Activated CD8-positive, alpha-beta T cell treated with anti-CD3 and anti-CD28 coated beads for 36 hours (primary cell): ENCODE measurements at regions not wholly inside any gene's neighbourhood (a gene's known extent, or its start where the extent isn't known, plus 50 kb on each side); places are given as distances from the start of the nearest gene placed in this dataset.

Source experiments
- ATAC-seq: fragments of 200-7000 bp; cut with Tn5 transposase; one replicate; pipeline ENCODE4 v1.10.0; 2021; ENCODE audit warnings: mild to moderate bottlenecking, moderate library complexity
- CTCF ChIA-PET: fragments of 350-600 bp; sonication (Branson Sonifier 250); formaldehyde crosslinking; loops from one replicate; lab custom pipeline; 2021; ENCODE audit warnings: antibody characterized with exemption; lab: Charles Lee
- POLR2A ChIA-PET: fragments of 350-600 bp; sonication (Branson Sonifier 250); formaldehyde crosslinking; loops from one replicate; lab custom pipeline; 2021; ENCODE audit warnings: antibody characterized with exemption; lab: Charles Lee
- DNase-seq: peaks from one replicate; pipeline ENCODE4 v3.0.0-alpha.2; 2020
- H3K27ac Mint-ChIP-seq: one replicate; pipeline ENCODE4 v1.8.0; 2021; ENCODE audit warnings: mild to moderate bottlenecking, mixed read lengths
- H3K27me3 Mint-ChIP-seq: one replicate; pipeline ENCODE4 v1.8.0; 2021; ENCODE audit warnings: mixed read lengths
- H3K36me3 Mint-ChIP-seq: one replicate; pipeline ENCODE4 v1.8.0; 2021; ENCODE audit warnings: low read depth, mixed read lengths
- H3K4me1 Mint-ChIP-seq: one replicate; pipeline ENCODE4 v1.8.0; 2021; ENCODE audit warnings: low read depth, mixed read lengths
- H3K4me3 Mint-ChIP-seq: one replicate; pipeline ENCODE4 v1.8.0; 2021; ENCODE audit warnings: mild to moderate bottlenecking, moderate library complexity, mixed read lengths
- H3K9me3 Mint-ChIP-seq: one replicate; pipeline ENCODE4 v1.8.0; 2021; ENCODE audit warnings: mixed read lengths
- CTCF ChIP-seq: fragments of 200-600 bp; IDR thresholded peaks from one replicate; pipeline ENCODE4 v1.8.0; 2022; ENCODE audit warnings: antibody characterized with exemption, mild to moderate bottlenecking
- intact Hi-C: fragments of 100-400 bp; cut with micrococcal nuclease; formaldehyde crosslinking; loops from one replicate; pipeline ENCODE4 v1.10.0; 2022

GRCh38 chr7:91408388-91409154 is 144.3 kb downstream of the FZD1 start:
- Mint-ChIP-seq H3K27ac (no peak overlapping the region), H3K27me3 (peaks cover 2% of the 10 kb centered on the region), H3K4me1 (no peaks in the 10 kb centered on the region), H3K9me3 (peaks cover 1% of the 10 kb centered on the region), H3K4me3 (no peak overlapping the region), H3K36me3 (no peaks in the 10 kb centered on the region)
- POLR2A ChIA-PET: interaction anchor here (0.5 kb wide), 1 partner anchor 536 kb away, joined by 4 read pairs; no protein-coding TSS in a partner anchor
- intact Hi-C loops: no loop called here
- CTCF ChIA-PET: no interaction called here
- TF ChIP-seq CTCF: no peak
- DNase-seq (no peak), ATAC-seq (no peak)

- Mint-ChIP-seq H3K4me1 (no peaks in the 10 kb centered on the region), H3K36me3 (no peaks in the 10 kb centered on the region), H3K27ac (no peak overlapping the region), H3K4me3 (no peak overlapping the region), H3K27me3 (no peaks in the 10 kb centered on the region), H3K9me3 (no peaks in the 10 kb centered on the region)
- ChIA-PET CTCF (no interaction called here), POLR2A (no interaction called here)
- no peak for DNase-seq
- no peak for TF ChIP-seq CTCF
- intact Hi-C loops: no loop called here
- ATAC-seq: no peak
These were observed 146.8 kb downstream of the FZD1 start for GRCh38 chr7:91411060-91411459.

GRCh38 chr7:91412298-91412697 is 148.1 kb downstream of the FZD1 start:
- POLR2A ChIA-PET: no interaction called here
- ATAC-seq (no peak), DNase-seq (no peak)
- no peaks in the 10 kb centered on the region for H3K27me3 Mint-ChIP-seq
- no peaks in the 10 kb centered on the region for H3K9me3 Mint-ChIP-seq
- H3K36me3 Mint-ChIP-seq: no peaks in the 10 kb centered on the region
- no peak overlapping the region for H3K4me3 Mint-ChIP-seq
- intact Hi-C loops: no loop called here
- TF ChIP-seq CTCF: no peak
- CTCF ChIA-PET: no interaction called here
- no peaks in the 10 kb centered on the region for H3K4me1 Mint-ChIP-seq
- no peak overlapping the region for H3K27ac Mint-ChIP-seq

- TF ChIP-seq CTCF: no peak
- ATAC-seq: no peak
- CTCF ChIA-PET: no interaction called here
- Mint-ChIP-seq H3K9me3 (no peaks in the 10 kb centered on the region), H3K36me3 (no peaks in the 10 kb centered on the region), H3K4me1 (no peaks in the 10 kb centered on the region), H3K27ac (no peak overlapping the region), H3K4me3 (no peak overlapping the region), H3K27me3 (no peaks in the 10 kb centered on the region)
- intact Hi-C loops: no loop called here
- POLR2A ChIA-PET: no interaction called here
- no peak for DNase-seq
These were observed 150.5 kb downstream of the FZD1 start for GRCh38 chr7:91414734-91415133.

- ATAC-seq (no peak), DNase-seq (no peak)
- ChIA-PET POLR2A (no interaction called here), CTCF (no interaction called here)
- no peaks in the 10 kb centered on the region for H3K27me3 Mint-ChIP-seq
- H3K4me1 Mint-ChIP-seq: no peaks in the 10 kb centered on the region
- intact Hi-C loops: no loop called here
- no peak overlapping the region for H3K27ac Mint-ChIP-seq
- TF ChIP-seq CTCF: no peak
- no peaks in the 10 kb centered on the region for H3K9me3 Mint-ChIP-seq
- H3K4me3 Mint-ChIP-seq: no peak overlapping the region
- no peaks in the 10 kb centered on the region for H3K36me3 Mint-ChIP-seq
These were observed 152.1 kb downstream of the FZD1 start for GRCh38 chr7:91416155-91416865.
